ENCODE measurements at regions not wholly inside any gene's neighbourhood (a gene's known extent, or its start where the extent isn't known, plus 50 kb on each side); places are given as distances from the start of the nearest gene placed in this dataset.
A peak's percentile ranks its signal among the peaks of the same experiment; 100 is the strongest.

DNA sequence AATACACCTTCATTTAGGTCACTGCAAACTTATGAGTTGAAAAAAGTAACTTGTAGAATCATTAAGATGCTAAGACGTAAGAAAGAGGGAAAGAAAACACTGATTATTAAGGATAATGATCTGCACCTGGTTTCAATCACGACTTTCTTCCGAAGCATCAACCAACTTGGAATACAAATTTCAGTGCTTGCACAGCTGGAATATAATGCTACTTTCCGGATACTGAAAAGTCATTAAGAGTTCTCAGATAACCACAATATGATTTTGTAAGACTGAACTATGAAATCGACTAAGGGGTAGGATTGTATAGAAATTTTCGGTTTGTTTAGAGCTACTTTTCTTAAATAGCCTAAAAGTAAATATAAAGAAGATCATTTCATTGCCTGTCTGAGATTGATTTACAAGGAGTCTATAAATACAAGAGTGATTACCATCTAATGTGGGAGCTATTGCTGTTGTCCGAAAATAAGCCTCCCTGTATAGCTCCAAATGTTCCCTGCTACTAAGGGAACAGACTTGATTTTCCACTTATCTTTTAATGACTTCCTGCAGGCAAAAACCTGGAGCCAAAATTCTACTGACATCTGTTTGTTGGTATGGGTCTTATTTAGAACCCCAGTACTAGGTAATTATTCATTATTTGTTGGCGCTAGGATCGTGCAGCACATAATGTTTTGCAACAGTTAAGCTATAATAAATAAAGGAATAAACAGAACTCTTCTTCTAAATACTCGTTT is 673.3 kb downstream of the KCNT2 start:
- DNase-seq (ENCODE audit: low read depth) = no peak

- DNase-seq (ENCODE audit: low read depth) = no peak
Measured at GRCh38 chr1:195933835-195934234, 674.4 kb downstream of the KCNT2 start.

- DNase-seq (ENCODE audit: low read depth) = no peak
Measured at GRCh38 chr1:195915826-195916225, 692.4 kb downstream of the KCNT2 start.

GRCh38 chr1:195909061-195909460 is 699.2 kb downstream of the KCNT2 start:
- DNase-seq (ENCODE audit: low read depth) = no peak

DNA sequence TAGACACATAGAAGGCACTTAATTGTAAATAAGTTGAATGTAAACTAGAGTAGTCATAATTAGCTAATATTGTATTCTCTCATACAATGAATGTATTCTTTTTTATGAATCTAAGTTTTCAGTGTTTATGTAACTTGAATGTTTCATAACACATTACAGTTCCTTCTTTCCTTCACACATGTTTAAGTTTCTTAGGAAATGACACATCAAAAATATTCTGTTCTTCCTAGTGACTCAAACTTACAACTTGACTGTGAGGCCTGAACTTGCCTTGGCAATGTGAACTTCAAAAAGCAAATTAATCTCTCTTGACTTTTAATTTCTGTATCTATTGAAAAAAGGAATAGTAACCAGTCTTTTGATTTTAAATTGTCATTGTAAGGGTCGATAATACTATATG is 700.1 kb downstream of the KCNT2 start:
- no peak for DNase-seq (ENCODE audit: low read depth)

DNA sequence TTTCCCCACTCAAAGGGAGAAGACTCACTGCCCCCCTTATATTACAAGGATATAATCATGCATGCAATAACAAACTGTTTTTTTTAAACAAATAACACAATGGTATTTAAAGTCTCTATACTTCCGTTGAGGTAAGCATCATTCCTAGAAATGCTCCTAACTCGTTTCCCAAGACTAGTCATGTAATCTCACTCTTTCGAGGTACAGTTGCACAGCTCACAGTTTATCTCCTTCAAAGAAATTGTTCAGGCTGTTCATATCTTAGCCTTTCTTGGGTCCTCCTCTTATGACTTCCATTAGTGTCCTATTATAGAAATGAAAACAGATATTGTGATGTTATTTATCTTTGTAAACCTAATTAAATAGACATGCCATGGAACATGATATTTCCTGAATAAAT is 705.0 kb downstream of the KCNT2 start:
- no peak for DNase-seq (ENCODE audit: low read depth)

- no peak for DNase-seq (ENCODE audit: low read depth)
Measured at GRCh38 chr1:195902779-195903178, 705.5 kb downstream of the KCNT2 start.

DNA sequence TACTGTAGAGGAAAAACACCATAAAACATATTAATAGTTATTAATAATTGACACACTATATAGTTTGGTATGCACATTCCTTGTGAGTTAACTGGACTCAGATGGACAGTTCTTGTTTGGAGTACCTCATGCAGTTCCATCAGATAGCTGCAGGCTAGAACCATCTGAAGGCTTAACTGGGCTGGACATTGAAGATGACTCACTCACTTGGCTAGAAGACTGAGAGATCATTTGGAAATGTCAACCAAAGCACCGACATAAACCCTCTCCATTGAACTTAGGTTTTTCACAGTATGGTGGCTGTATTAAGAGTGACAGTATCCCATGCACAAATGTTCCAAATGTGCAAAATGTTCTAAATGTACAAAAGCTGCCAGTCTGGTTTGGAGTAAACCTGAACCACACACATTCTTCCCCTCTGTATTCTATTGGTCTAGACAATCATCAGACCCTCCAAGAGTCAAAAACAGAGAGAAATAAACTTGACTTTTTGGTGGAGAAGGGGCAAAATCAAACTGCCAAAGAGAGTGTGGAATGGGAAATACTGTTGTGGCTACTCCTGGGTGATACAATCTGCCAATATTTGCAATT is 708.4 kb downstream of the KCNT2 start:
- DNase-seq (ENCODE audit: low read depth) = peak; percentile 19

DNA sequence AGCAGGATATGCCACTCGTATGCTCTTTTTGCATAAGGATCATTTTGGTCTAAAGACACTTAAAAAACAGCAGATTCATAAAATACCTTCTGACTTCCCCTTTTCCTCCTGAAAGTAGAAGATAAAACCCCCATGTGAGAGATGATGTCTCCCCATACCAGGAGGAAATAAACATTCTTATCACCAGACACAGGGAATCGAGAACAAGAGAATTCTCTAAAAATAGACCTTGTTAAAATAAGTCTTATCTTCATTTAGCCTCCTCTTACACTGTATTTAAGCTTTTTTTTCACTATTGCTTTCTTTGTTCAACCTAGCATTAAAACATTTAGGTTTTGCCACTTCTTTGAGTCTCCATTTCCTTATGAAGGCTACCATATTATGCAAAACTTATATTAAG is 709.3 kb downstream of the KCNT2 start:
- DNase-seq (ENCODE audit: low read depth) = no peak

- no peak for DNase-seq (ENCODE audit: low read depth)
Measured at GRCh38 chr1:195898373-195898772, 709.9 kb downstream of the KCNT2 start.

GRCh38 chr1:195897076-195897475 is 711.2 kb downstream of the KCNT2 start:
- no peak for DNase-seq (ENCODE audit: low read depth)

DNA sequence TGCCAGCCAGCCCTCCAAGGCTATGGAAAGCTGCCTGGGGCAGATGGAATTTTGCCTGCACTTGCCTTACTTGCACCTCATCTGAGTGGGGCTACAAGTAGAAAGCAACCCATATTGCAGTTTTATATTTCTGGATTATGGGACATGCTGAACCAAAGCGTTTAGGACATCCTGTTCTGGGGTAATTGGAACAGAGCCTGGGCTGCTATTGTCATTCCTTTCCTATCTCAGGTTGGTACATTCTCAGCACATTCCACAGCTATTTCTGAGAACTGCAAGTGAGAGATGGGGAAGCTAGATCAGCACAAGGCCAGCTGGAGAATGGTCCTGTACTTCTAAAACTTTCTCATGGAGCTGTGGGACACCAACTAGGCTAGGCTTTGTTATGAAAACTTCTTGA is 713.8 kb downstream of the KCNT2 start:
- no peak for DNase-seq (ENCODE audit: low read depth)

DNA sequence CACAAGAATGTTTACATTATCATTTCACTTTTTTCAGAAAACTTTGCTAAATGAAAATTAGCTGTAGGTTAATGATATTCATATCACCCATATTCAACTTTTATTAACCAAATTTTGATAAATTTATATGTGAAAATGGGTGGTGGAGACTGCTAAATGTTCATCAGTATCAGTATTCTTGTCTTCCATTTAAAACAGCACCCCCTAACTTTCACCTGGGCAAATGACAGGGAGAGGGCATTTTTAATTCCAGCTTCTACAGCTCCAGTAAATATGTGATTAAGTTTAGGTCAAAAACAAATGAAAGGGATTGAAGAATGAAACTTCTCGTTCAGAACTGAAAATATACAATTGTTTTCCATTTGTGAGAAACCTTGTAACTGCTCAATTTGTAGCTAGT is 722.2 kb downstream of the KCNT2 start:
- DNase-seq (ENCODE audit: low read depth) = no peak

DNA sequence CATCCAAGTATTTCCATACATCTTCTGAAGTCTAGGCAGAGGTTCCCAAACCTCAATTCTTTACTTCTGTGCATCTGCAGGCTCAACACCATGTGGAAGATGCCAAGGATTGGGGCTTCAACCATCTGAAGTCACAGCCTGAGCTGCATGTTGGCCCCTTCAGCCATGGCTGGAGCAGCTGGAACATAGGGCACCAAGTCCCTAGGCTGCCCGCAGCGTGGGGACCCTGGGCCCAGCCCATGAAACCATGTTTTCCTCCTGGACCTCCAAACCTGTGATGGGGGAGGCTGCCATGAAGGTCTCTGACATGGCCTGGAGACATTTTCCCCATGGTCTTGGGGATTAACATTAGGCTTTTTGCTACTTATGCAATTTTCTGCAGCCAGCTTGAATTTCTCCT is 729.8 kb downstream of the KCNT2 start:
- no peak for DNase-seq (ENCODE audit: low read depth)

GRCh38 chr1:195876792-195877191 is 731.4 kb downstream of the KCNT2 start:
- no peak for DNase-seq (ENCODE audit: low read depth)

DNA sequence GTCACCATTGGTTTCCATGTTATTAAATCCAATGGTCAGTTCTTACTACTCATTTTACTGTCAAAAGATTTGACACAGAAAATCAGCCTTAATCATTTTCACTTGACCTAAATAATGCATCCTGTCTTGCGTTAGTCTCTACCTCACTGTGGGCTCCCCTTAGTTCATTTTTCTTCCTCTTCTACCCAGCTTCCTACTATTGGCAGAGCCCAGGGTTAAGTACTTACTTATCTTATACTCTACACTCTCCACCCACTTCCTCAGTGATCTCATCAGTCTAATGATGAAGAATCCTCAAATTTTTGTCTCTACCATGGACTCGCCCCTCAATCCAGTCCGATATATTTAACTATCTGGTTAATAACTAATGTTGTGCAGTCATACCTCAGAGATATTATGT is 735.9 kb downstream of the KCNT2 start:
- DNase-seq (ENCODE audit: low read depth) = no peak

- no peak for DNase-seq (ENCODE audit: low read depth)
Measured at GRCh38 chr1:195867638-195868037, 740.6 kb downstream of the KCNT2 start.

- DNase-seq (ENCODE audit: low read depth) = no peak
Measured at GRCh38 chr1:195866781-195867222, 741.4 kb downstream of the KCNT2 start.

DNA sequence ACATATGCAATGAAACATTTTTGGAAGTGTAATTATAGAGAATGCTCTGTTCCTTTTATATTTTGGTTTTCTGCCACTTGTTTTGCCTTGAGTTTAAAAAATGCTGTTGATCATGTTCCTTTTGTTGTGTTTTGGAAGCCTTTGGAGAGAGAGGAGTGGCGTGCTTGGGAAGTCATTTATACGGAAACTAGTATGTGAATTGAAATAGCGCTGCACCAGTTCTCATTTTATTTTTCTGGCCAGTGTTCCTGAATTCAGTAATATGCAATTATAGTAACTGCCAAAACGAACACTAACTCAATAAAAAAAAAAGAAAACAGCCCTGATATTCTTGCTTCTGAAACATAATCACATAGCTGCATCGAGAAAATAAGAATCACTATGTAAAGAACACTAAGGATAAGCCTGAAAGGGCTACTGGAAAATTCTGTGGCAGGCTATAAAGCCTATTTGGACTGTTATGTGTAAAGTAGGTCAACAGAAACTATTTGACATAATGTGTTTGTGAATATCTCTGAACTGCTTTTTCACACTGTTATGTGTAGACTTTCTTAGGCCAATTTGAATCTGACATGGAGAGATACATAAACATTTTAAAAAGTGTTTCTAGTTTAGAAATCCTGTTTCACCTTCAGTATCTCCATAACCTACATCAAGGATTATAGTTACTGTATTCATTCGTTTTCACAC is 742.0 kb downstream of the KCNT2 start:
- DNase-seq (ENCODE audit: low read depth) = no peak

DNA sequence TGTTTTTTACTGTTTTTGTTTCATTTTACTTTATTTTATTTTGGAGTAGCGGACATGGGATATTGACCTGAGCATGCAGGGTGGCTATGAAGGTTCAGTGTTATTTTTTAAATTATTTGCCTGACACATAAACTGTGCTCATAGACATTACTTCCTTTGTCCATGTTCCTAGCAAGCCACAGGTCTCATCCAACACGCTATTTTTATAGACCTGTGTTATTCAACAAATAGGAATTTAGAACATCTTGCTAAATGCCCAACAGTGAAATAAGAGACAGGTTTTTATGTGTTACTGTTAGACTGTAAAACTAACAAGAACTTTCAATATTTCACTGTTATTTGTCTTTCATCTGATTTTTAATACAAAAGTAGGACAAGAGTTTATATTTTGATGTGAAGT is 756.4 kb downstream of the KCNT2 start:
- DNase-seq (ENCODE audit: low read depth) = peak; percentile 9

DNA sequence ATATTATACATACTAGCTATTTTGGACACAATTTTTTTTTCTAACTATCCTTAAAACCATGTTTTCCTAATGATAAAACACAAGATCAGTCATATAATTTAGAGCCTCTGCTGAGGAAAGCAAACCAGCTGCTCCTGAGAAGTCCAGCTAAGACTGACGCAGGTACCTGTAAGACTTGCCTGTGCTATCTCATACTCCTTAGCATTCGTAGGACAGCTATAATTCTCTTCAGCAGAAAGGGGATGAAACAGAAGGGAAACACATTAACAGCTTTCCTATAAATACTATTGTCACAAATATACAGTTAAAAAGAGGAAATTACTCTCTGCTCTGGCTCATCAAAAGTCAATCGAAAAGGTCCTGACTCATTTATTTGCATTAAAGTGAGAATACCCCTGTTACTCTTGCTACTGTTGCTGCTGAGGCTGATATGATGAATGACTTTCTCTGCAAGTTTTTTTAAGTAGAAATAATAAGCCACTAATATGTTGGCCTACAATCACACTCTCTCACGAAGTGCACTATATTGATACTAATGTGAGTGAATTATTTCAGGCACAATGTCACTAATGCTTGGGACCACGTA is 757.1 kb downstream of the KCNT2 start:
- DNase-seq (ENCODE audit: low read depth) = no peak

DNA sequence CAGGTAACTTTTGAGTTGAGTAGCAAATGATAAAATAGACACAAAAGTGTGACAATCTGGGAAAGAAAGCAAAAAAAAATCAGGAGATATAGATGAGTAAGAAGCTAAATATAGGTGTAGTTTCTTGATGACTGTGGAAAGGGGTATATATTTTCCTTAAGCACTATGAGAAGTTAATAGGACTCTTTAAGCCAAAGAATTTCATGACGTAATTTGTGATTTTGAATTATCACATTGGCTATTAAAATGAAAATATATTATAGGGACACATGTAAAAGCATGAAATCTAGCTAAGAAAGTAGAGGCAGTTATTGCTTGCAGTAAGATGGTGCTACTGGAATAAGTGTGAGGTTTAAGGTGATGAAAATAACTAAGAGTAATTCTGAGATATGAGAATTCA is 759.1 kb downstream of the KCNT2 start:
- DNase-seq (ENCODE audit: low read depth) = no peak

All from HS-27A (cell line).